HG03432 (cell line): ENCODE measurements at regions not wholly inside any gene's neighbourhood (a gene's known extent, or its start where the extent isn't known, plus 50 kb on each side); places are given as distances from the start of the nearest gene placed in this dataset.

Experiments
- ATAC-seq: cut with Tn5 transposase; IDR thresholded peaks from one replicate; pipeline ENCODE4 v1.9.1; 2021; ENCODE audit warnings: mild to moderate bottlenecking, moderate library complexity; ENCODE audit not compliant: unreplicated experiment

DNA sequence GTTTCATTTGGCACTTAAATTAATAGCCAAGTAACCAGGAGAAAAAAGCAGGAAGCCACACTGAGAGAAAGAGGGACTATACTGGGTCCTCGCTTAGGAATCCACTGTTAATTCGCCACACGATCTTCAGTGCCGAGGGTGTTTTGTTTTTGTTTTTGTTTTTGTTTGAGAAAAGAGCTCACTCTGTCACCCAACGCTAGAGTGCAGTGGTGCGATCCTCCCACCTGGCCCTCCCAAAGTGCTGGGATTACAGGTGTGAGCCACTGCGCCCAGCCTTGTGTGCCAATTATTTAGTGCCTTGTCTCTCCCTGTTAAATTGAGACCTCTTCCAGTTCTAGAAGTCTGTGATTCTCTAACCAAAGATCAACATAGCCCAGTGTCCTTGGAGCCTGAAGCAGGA, 53.8 kb upstream of the TPM1 start:
- ATAC-seq, result no peak

DNA sequence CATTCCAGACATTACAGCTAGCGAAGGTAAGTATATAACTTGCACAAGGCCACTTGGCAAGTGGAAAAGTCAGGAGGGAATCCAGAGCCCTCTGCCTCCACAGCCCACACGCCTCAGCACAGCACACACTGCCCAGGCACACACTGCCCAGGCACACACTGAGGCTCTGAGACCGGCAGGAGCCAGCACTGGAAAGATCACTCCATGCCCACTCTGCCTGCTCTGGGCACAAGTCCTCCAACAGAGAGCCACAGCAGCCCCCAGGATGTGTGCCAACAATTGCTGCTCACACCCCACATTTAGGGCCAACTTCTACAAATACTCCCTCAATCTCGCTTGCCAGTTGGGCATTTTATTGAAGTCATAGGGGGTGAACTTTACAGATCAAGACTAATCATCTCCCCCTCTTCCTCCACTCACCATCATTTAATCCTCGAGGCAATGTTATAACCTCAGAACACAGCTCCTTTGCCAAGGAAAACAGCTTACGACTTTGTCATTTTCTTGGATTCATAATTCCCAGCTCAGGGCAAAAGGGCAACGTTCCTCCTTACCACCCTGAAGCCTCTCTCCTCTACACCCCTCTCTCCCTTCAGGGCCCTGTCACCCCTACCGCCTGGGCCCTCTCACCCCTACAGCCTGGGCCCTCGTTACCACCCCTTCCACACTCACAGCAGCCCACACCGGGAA, 53.0 kb upstream of the TPM1 start:
- ATAC-seq, result no peak

DNA sequence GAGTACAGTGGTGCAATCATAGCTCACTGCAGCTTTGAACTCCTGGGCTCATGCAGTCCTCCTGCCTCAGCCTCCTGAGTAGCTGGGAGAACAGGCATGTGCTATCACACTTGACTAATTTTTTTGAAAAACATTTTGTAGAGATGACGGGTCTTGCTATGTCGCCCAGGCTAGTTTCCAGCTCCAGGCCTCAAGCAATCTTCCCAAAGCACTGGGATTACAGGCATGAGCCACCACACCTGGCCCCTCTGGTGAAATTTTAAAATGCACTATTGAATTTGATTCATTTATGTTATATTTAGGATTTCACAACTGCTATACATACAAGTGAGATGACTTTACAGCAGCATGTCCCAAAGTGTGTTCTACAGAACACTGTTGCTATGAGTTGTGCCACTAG, 50.8 kb upstream of the TPM1 start:
- ATAC-seq, result no peak

DNA sequence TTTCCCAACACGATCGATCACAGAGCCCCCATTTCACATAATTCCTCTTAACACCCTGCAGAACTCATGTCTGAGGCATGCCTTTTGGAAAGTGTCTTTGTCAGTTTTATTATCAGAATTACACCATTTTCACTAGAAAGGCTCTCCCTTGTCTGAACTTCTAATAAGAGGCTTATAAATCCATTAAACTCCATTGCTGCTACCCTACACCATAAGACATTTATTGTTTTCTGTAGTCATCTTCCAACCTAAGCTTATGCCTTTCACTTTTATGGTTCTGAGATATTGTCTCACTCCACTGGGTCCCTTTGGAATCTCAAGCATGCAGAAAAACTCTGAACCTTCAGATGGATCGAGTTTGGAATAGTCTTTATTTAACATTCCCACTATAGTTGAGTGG, 50.2 kb upstream of the TPM1 start:
- no peak for ATAC-seq
